ENCODE measurements at regions not wholly inside any gene's neighbourhood (a gene's known extent, or its start where the extent isn't known, plus 50 kb on each side); places are given as distances from the start of the nearest gene placed in this dataset.

DNA sequence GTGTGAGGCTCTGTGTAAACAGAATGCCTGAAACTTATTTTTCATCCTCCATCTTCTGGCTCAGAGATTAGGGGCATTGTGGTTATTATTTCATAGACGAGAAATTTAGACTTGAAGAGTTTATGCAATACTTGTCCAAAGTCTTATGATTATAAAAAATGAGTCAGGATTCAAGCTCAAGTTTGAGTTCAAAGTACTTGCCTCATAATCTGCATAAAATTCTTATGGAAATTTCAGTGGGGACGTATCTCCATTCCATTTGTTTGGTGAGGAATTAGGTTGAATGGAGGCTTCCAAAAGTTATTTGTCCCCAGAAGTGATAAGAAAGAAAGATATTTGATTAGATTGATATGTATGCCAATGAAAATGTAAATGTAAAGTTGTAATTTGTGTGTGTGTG is 93.7 kb upstream of the CLVS2 start:
- Histone ChIP-seq H3K4me3 (ENCODE audit: low read depth in 2 of 2, low read length in 2 of 2) (no peak overlapping the region), H3K27ac (ENCODE audit: low read length) (no peak overlapping the region), H3K27me3 (ENCODE audit: control insufficient read depth, insufficient read depth, low read length) (peaks cover 5% of the 10 kb centered on the region; the same call in 1 of the 2 replicates), H3K36me3 (ENCODE audit: control insufficient read depth, insufficient read depth, low read length) (no peaks in the 10 kb centered on the region), H3K9me3 (ENCODE audit: control insufficient read depth, insufficient read depth, low read depth, low read length) (no peaks in the 10 kb centered on the region), H3K4me1 (ENCODE audit: control insufficient read depth, insufficient read depth, low read length) (no peaks in the 10 kb centered on the region)
- intact Hi-C loops (cut with micrococcal nuclease; ENCODE audit: unreplicated experiment): no loop called here
- ChIA-PET CTCF (no interaction called here), POLR2A (no interaction called here)
- DNase-seq (ENCODE audit: low read depth, low spot score) (no peak), ATAC-seq (no peak)
- BruUV-seq (replicated peaks): no TSS peak
- no peak for TF ChIP-seq SIN3A (IDR thresholded peaks at IDR 0.05; ENCODE audit: borderline replicate concordance, insufficient read depth, low read depth, low read length)
- TF ChIP-seq TCF7L2 (IDR thresholded peaks at IDR 0.05; ENCODE audit: low read depth, low read length): no peak
- TF ChIP-seq, protein P1, sequence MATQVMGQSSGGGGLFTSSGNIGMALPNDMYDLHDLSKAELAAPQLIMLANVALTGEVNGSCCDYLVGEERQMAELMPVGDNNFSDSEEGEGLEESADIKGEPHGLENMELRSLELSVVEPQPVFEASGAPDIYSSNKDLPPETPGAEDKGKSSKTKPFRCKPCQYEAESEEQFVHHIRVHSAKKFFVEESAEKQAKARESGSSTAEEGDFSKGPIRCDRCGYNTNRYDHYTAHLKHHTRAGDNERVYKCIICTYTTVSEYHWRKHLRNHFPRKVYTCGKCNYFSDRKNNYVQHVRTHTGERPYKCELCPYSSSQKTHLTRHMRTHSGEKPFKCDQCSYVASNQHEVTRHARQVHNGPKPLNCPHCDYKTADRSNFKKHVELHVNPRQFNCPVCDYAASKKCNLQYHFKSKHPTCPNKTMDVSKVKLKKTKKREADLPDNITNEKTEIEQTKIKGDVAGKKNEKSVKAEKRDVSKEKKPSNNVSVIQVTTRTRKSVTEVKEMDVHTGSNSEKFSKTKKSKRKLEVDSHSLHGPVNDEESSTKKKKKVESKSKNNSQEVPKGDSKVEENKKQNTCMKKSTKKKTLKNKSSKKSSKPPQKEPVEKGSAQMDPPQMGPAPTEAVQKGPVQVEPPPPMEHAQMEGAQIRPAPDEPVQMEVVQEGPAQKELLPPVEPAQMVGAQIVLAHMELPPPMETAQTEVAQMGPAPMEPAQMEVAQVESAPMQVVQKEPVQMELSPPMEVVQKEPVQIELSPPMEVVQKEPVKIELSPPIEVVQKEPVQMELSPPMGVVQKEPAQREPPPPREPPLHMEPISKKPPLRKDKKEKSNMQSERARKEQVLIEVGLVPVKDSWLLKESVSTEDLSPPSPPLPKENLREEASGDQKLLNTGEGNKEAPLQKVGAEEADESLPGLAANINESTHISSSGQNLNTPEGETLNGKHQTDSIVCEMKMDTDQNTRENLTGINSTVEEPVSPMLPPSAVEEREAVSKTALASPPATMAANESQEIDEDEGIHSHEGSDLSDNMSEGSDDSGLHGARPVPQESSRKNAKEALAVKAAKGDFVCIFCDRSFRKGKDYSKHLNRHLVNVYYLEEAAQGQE (IDR thresholded peaks at IDR 0.05; ENCODE audit: insufficient read depth in 1 of 2, low read depth in 2 of 2, low read length in 1 of 2): no peak
- TF ChIP-seq, protein P2, sequence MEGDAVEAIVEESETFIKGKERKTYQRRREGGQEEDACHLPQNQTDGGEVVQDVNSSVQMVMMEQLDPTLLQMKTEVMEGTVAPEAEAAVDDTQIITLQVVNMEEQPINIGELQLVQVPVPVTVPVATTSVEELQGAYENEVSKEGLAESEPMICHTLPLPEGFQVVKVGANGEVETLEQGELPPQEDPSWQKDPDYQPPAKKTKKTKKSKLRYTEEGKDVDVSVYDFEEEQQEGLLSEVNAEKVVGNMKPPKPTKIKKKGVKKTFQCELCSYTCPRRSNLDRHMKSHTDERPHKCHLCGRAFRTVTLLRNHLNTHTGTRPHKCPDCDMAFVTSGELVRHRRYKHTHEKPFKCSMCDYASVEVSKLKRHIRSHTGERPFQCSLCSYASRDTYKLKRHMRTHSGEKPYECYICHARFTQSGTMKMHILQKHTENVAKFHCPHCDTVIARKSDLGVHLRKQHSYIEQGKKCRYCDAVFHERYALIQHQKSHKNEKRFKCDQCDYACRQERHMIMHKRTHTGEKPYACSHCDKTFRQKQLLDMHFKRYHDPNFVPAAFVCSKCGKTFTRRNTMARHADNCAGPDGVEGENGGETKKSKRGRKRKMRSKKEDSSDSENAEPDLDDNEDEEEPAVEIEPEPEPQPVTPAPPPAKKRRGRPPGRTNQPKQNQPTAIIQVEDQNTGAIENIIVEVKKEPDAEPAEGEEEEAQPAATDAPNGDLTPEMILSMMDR (IDR thresholded peaks at IDR 0.05): no peak
- TF ChIP-seq POLR2AphosphoS5 (IDR thresholded peaks at IDR 0.05; ENCODE audit: low read depth, low read length): no peak
- in situ Hi-C loops (cut with HindIII; ENCODE audit: low pct_unique_long_range_greater_than_20kb, low sequenced_read_pairs): no loop called here

DNA sequence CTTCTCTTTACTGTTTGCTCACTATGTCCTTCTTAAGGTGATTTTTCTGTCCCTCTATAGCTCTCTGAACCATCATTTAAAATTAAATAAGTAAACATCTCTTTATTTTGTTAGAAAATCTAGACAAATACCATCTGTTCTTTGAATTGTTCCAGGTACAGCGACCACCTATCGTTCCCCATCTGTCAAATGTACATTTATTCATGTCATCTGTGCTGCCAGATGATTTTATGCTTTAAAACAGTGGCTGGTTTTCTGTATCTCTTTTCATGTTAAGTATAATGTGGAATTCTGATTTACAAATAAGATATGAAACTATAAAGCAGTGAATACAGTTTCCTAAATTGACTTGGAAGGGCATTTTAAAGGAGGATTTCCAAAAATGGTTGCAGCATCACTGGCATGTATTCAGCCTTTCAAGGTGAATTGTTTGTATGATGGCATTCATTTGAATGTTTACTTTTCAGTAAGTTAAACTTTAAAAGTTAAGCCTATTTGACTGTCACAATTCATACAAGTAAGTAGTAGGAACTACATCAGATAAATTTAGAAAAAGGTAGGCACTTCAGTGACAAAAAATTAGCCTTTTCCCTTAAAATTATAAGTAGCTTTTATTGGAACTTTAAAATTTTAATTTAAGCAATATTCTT is 92.6 kb upstream of the CLVS2 start:
- CTCF ChIA-PET: no interaction called here
- in situ Hi-C loops (cut with HindIII; ENCODE audit: low pct_unique_long_range_greater_than_20kb, low sequenced_read_pairs): no loop called here
- Histone ChIP-seq H3K27ac (ENCODE audit: low read length) (no peak overlapping the region), H3K4me1 (ENCODE audit: control insufficient read depth, insufficient read depth, low read length) (no peaks in the 10 kb centered on the region), H3K36me3 (ENCODE audit: control insufficient read depth, insufficient read depth, low read length) (no peaks in the 10 kb centered on the region), H3K4me3 (ENCODE audit: low read depth in 2 of 2, low read length in 2 of 2) (no peak overlapping the region), H3K9me3 (ENCODE audit: control insufficient read depth, insufficient read depth, low read depth, low read length) (no peaks in the 10 kb centered on the region), H3K27me3 (ENCODE audit: control insufficient read depth, insufficient read depth, low read length) (peaks cover 5% of the 10 kb centered on the region; the same call in 1 of the 2 replicates)
- ATAC-seq: no peak
- TF ChIP-seq, protein P2 (IDR thresholded peaks at IDR 0.05): no peak
- TF ChIP-seq SIN3A (IDR thresholded peaks at IDR 0.05; ENCODE audit: borderline replicate concordance, insufficient read depth, low read depth, low read length): no peak
- TF ChIP-seq, protein P1 (IDR thresholded peaks at IDR 0.05; ENCODE audit: insufficient read depth in 1 of 2, low read depth in 2 of 2, low read length in 1 of 2): no peak
- no peak for TF ChIP-seq POLR2AphosphoS5 (IDR thresholded peaks at IDR 0.05; ENCODE audit: low read depth, low read length)
- no peak for TF ChIP-seq TCF7L2 (IDR thresholded peaks at IDR 0.05; ENCODE audit: low read depth, low read length)
- BruUV-seq (replicated peaks): no TSS peak
- DNase-seq (ENCODE audit: low read depth, low spot score): no peak
- intact Hi-C loops (cut with micrococcal nuclease; ENCODE audit: unreplicated experiment): no loop called here
- POLR2A ChIA-PET: no interaction called here
